SKM-1 (cell line): ENCODE measurements at regions not wholly inside any gene's neighbourhood (a gene's known extent, or its start where the extent isn't known, plus 50 kb on each side); places are given as distances from the start of the nearest gene placed in this dataset.

Experiments
- DNase-seq: peaks from one replicate; lab custom pipeline; 2025; ENCODE audit not compliant: unreplicated experiment; lab: John Stamatoyannopoulos, UW

GRCh38 chr17:45709728-45710288, 74.3 kb upstream of the CRHR1 start:
- DNase-seq = no peak

- no peak for DNase-seq
Observed at GRCh38 chr17:45715787-45716186, 68.3 kb upstream of the CRHR1 start.

- DNase-seq = no peak
Observed at GRCh38 chr17:45718791-45719190, 65.3 kb upstream of the CRHR1 start.

GRCh38 chr17:45719335-45720071, 64.6 kb upstream of the CRHR1 start:
- no peak for DNase-seq

- DNase-seq = no peak
Observed at GRCh38 chr17:45720386-45720785, 63.7 kb upstream of the CRHR1 start.

- DNase-seq = no peak
Observed at GRCh38 chr17:45722161-45722560, 62.0 kb upstream of the CRHR1 start.

- no peak for DNase-seq
Observed at GRCh38 chr17:45729294-45729907, 54.7 kb upstream of the CRHR1 start.

GRCh38 chr17:45730192-45730591, 53.9 kb upstream of the CRHR1 start:
- DNase-seq = no peak

GRCh38 chr17:45731459-45731858, 52.7 kb upstream of the CRHR1 start:
- no peak for DNase-seq

GRCh38 chr17:45732926-45733505, 51.1 kb upstream of the CRHR1 start:
- no peak for DNase-seq

- no peak for DNase-seq
Observed at GRCh38 chr17:45733781-45734180, 50.3 kb upstream of the CRHR1 start.
